Adrenal gland (tissue), 9 donors: ENCODE measurements at regions not wholly inside any gene's neighbourhood (a gene's known extent, or its start where the extent isn't known, plus 50 kb on each side); places are given as distances from the start of the nearest gene placed in this dataset.

Experiments used
- DNase-seq, 7 donors: peaks; one replicate each; pipeline ENCODE4 v3.0.0-alpha.2; 2019 to 2020
- H3K27ac ChIP-seq, 5 donors: fragments of 200-600 bp; sonication (generic) in 4 of 5; 1 replicate in 3 of 5; 2 replicates in 2 of 5; pipeline versions ENCODE4 v1.5.1 to v1.8.0; 2016 to 2020; ENCODE audit warnings: mild to moderate bottlenecking in 1 of 5
- H3K27me3 ChIP-seq: fragments of 200-600 bp; 2 replicates; pipeline ENCODE4 v1.8.0; 2021
- H3K36me3 ChIP-seq, 2 donors: fragments of 200-600 bp; replicated peaks in 1 of 2; 1 replicate in 1 of 2; 2 replicates in 1 of 2; pipeline versions ENCODE4 v1.5.1 to v1.8.0; 2018 to 2022
- H3K4me1 ChIP-seq, 2 donors: fragments of 200-600 bp; replicated peaks in 1 of 2; 1 replicate in 1 of 2; 2 replicates in 1 of 2; pipeline versions ENCODE4 v1.5.1 to v1.8.0; 2018 to 2021
- H3K4me3 ChIP-seq, 4 donors: fragments of 200-600 bp; sonication (generic) in 3 of 4; one replicate each; pipeline ENCODE4 v1.5.1; 2016 to 2018
- H3K9me3 ChIP-seq, 3 donors: fragments of 200-600 bp; sonication (generic) in 1 of 3; replicated peaks in 1 of 3; 1 replicate in 2 of 3; 2 replicates in 1 of 3; pipeline versions ENCODE4 v1.5.1 to v1.8.0; 2016 to 2021
- POLR2A ChIP-seq, 2 donors: fragments of 450-650 bp; IDR thresholded peaks; one replicate each; pipeline ENCODE4 v1.6.1; 2017; ENCODE audit warnings: antibody characterized with exemption in 2 of 2, mild to moderate bottlenecking in 2 of 2, moderate library complexity in 1 of 2
- WGBS, 4 donors: extraction: QIAGEN DNeasy Blood & Tissue Kit in 2 of 4; methylation state at CpG; one replicate each; pipeline versions ENCODE4 v1.1.5 to v1.1.7; 2013 to 2017; 5-methylcytosine and 5-hydroxymethylcytosine counted together
- intact Hi-C, 2 donors: fragments of 100-400 bp; cut with DNase I; formaldehyde crosslinking; loops; one replicate each; pipeline versions ENCODE4 v1.14.1 to v1.15.0; 2022 to 2023
- TF ChIP-seq, protein P1 (sequence below), 6 experiments: fragments of 450-650 bp in 4 of 6; fragments of 200-600 bp in 2 of 6; sonication (generic) in 1 of 6; IDR thresholded peaks; 1 replicate in 5 of 6; 2 replicates in 1 of 6; pipeline versions ENCODE4 v1.5.1 to v1.8.0; 2016 to 2021; ENCODE audit warnings: antibody characterized with exemption in 6 of 6, mild to moderate bottlenecking in 2 of 6, moderate library complexity in 1 of 6
- donor health status: healthy with polysubstance abuse.
- donor health status: Bipolar disorder and iron deficiency.
- donor health status: DM: yes; HTN: yes; CAD: no.
- donor health status: DM: no; HTN: no; CAD: no.
- donor health status: DM: no; HTN: no; CAD: no.

- TF ChIP-seq POLR2A (IDR thresholded peaks at IDR 0.05) = no peak
- TF ChIP-seq, protein P1, sequence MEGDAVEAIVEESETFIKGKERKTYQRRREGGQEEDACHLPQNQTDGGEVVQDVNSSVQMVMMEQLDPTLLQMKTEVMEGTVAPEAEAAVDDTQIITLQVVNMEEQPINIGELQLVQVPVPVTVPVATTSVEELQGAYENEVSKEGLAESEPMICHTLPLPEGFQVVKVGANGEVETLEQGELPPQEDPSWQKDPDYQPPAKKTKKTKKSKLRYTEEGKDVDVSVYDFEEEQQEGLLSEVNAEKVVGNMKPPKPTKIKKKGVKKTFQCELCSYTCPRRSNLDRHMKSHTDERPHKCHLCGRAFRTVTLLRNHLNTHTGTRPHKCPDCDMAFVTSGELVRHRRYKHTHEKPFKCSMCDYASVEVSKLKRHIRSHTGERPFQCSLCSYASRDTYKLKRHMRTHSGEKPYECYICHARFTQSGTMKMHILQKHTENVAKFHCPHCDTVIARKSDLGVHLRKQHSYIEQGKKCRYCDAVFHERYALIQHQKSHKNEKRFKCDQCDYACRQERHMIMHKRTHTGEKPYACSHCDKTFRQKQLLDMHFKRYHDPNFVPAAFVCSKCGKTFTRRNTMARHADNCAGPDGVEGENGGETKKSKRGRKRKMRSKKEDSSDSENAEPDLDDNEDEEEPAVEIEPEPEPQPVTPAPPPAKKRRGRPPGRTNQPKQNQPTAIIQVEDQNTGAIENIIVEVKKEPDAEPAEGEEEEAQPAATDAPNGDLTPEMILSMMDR (IDR thresholded peaks at IDR 0.05) = no peak
- Histone ChIP-seq H3K4me1 (no peaks in the 10 kb centered on the region), H3K9me3 (no peaks in the 10 kb centered on the region), H3K27me3 (no peaks in the 10 kb centered on the region), H3K4me3 (no peak overlapping the region), H3K27ac (no peak overlapping the region), H3K36me3 (no peaks in the 10 kb centered on the region)
- intact Hi-C loops = no loop called here
- DNase-seq = no peak
Observed at GRCh38 chr12:90490355-90490754, 464.6 kb downstream of the CCER1 start.

DNA sequence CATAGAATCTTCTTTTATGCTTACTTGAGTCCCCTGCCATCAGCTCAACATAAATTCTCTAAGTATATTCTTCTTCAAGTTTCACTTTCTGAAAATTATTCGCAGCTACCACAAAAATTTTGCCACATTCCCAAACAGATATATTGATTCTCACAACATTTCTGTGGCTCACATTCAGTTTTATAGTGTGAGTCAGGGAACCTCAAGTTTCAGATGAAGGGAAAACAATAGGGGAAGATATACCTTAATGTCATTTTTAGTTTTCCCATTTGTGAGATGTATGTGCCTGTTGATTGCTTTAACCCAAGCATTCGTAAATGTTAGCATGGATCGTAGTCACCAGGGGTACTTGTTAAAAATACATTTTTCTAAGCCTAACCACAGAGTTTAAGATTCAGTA, 465.8 kb downstream of the CCER1 start:
- no peak overlapping the region for H3K27ac ChIP-seq
- H3K27me3 ChIP-seq = no peaks in the 10 kb centered on the region
- no peaks in the 10 kb centered on the region for H3K4me1 ChIP-seq
- DNase-seq = no peak
- H3K36me3 ChIP-seq = no peaks in the 10 kb centered on the region
- H3K9me3 ChIP-seq = no peaks in the 10 kb centered on the region
- WGBS, 4 donors = 63 to 95% (median 82%) methylated on average over 3 of the region's 3 CpGs
- no peak overlapping the region for H3K4me3 ChIP-seq
- no peak for TF ChIP-seq POLR2A (IDR thresholded peaks at IDR 0.05)
- intact Hi-C loops = no loop called here

DNA sequence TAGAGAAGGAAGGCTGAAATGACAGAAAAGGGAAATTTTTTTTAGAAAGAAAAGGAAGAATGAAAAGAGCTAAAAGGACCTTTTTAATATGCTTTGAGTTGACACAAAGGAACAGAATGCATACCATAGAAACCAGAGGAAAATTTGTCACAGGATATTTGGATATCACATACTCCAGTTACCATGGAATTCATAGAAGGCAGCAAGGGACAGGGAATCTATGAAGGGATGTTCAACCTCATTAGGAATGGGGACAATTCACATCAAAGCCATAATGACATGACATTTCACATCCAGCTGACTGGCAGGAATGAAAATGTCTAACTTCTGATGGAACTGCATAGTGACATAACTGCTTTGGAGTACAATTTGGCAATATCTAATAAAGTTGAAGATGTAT, 469.4 kb downstream of the CCER1 start:
- H3K27ac ChIP-seq = no peak overlapping the region
- no peaks in the 10 kb centered on the region for H3K36me3 ChIP-seq
- no peaks in the 10 kb centered on the region for H3K4me1 ChIP-seq
- no peak for DNase-seq
- H3K4me3 ChIP-seq = no peak overlapping the region
- intact Hi-C loops = no loop called here
- H3K9me3 ChIP-seq = no peaks in the 10 kb centered on the region
- no peaks in the 10 kb centered on the region for H3K27me3 ChIP-seq
- TF ChIP-seq POLR2A (IDR thresholded peaks at IDR 0.05) = no peak
- TF ChIP-seq, protein P1 (IDR thresholded peaks at IDR 0.05) = no peak

DNA sequence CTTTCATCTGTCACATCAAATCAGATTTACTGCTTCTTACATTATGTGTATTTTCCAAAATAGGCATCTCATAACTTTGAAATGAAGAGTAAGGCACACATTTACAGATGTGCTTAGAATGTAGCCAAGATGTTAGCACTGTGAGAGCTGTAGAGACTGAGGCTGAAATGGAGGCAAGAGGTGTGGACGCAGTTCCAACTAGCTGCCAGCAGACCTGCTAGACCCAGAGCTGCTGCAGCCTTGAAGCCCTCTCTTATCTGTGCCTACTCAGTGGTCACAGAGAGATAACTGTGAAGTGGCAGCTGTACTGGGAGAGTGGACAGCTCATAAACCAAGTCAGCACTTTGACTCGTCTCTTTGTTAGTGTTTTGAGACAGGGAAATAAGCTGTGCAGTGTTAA, 470.9 kb downstream of the CCER1 start:
- no peaks in the 10 kb centered on the region for H3K27me3 ChIP-seq
- no peak overlapping the region for H3K4me3 ChIP-seq
- no peak for DNase-seq
- H3K36me3 ChIP-seq = no peaks in the 10 kb centered on the region
- TF ChIP-seq, protein P1 (IDR thresholded peaks at IDR 0.05) = no peak
- TF ChIP-seq POLR2A (IDR thresholded peaks at IDR 0.05) = no peak
- H3K4me1 ChIP-seq = no peaks in the 10 kb centered on the region
- H3K9me3 ChIP-seq = no peaks in the 10 kb centered on the region
- WGBS, 4 donors = 23 to 40% (median 31%) methylated on average over 2 of the region's 2 CpGs
- intact Hi-C loops = no loop called here
- no peak overlapping the region for H3K27ac ChIP-seq

GRCh38 chr12:90481748-90482147, 473.2 kb downstream of the CCER1 start:
- no peak overlapping the region for H3K4me3 ChIP-seq
- no peak for TF ChIP-seq POLR2A (IDR thresholded peaks at IDR 0.05)
- TF ChIP-seq, protein P1 (IDR thresholded peaks at IDR 0.05) = no peak
- DNase-seq = no peak
- no peak overlapping the region for H3K27ac ChIP-seq
- H3K9me3 ChIP-seq = no peaks in the 10 kb centered on the region
- no peaks in the 10 kb centered on the region for H3K36me3 ChIP-seq
- H3K27me3 ChIP-seq = no peaks in the 10 kb centered on the region
- 26 to 45% (median 35%) methylated on average over 1 of the region's 1 CpG for WGBS, 4 donors
- no peaks in the 10 kb centered on the region for H3K4me1 ChIP-seq
- intact Hi-C loops = no loop called here
